ENCODE measurements at regions not wholly inside any gene's neighbourhood (a gene's known extent, or its start where the extent isn't known, plus 50 kb on each side); places are given as distances from the start of the nearest gene placed in this dataset.

DNA sequence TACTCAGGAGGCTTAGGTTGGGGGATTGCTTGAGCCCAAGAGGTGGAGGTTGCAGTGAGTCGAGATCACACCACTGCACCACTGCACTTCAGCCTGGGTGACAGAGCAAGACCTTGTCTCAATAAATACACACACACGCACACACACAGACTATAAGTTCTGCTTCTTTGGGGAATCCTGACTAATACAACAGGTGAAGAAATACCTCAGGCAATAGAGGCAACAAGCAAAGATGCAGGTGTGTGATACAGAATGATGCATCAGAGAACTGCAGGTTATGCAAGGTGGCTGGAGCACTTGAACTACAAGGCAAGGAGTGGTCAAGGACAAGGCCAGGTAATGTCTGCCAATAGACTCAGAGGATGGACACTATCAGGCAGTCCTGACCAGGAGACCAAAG lies 117.6 kb upstream of the ZNF678 start:
- TF ChIP-seq CTCF (IDR thresholded peaks at IDR 0.05) (no peak), POLR2AphosphoS5 (IDR thresholded peaks at IDR 0.05) (no peak)

Measured in sigmoid colon (tissue), 4 donors.